ENCODE measurements at regions not wholly inside any gene's neighbourhood (a gene's known extent, or its start where the extent isn't known, plus 50 kb on each side); places are given as distances from the start of the nearest gene placed in this dataset.
"Not testable (repeated sequence)": the region's sequence is repeated elsewhere in the genome, so short reads cannot be mapped to it uniquely, and the experiment has no call there.

DNA sequence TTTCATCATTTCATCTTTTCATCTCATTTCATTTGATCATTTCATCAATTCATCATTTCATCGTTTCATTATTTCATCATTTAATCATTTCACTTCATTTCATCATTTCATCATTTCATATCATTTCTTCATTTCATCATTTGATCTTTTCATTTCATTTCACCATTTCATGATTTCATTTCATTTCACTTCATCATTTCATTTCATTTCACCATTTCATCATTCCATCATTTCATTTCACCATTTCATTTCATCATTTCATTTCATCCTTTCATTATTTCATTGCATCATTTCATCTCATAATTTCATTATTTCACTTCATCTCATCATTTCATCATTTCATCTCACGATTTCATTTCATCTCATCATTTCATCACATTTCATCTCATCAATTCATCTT is 127.8 kb downstream of the ANKRD30BL start:
- no peak for DNase-seq
- H3K27me3 ChIP-seq, result peaks cover 0 to 19% of the 10 kb centered on the region in 2 donors
- TF ChIP-seq, protein P1, sequence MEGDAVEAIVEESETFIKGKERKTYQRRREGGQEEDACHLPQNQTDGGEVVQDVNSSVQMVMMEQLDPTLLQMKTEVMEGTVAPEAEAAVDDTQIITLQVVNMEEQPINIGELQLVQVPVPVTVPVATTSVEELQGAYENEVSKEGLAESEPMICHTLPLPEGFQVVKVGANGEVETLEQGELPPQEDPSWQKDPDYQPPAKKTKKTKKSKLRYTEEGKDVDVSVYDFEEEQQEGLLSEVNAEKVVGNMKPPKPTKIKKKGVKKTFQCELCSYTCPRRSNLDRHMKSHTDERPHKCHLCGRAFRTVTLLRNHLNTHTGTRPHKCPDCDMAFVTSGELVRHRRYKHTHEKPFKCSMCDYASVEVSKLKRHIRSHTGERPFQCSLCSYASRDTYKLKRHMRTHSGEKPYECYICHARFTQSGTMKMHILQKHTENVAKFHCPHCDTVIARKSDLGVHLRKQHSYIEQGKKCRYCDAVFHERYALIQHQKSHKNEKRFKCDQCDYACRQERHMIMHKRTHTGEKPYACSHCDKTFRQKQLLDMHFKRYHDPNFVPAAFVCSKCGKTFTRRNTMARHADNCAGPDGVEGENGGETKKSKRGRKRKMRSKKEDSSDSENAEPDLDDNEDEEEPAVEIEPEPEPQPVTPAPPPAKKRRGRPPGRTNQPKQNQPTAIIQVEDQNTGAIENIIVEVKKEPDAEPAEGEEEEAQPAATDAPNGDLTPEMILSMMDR (IDR thresholded peaks at IDR 0.05), result no peak
- H3K9me3 ChIP-seq, result no peaks in the 10 kb centered on the region
- H3K36me3 ChIP-seq, result no peaks in the 10 kb centered on the region
- H3K4me3 ChIP-seq, result no peak overlapping the region
- H3K4me1 ChIP-seq, result peaks cover 0 to 14% (median 10%) of the 10 kb centered on the region in 4 donors
- H3K27ac ChIP-seq, result no peak overlapping the region
- intact Hi-C loops (cut with DNase I; ENCODE audit: low total_unique reads), result no loop called here

DNA sequence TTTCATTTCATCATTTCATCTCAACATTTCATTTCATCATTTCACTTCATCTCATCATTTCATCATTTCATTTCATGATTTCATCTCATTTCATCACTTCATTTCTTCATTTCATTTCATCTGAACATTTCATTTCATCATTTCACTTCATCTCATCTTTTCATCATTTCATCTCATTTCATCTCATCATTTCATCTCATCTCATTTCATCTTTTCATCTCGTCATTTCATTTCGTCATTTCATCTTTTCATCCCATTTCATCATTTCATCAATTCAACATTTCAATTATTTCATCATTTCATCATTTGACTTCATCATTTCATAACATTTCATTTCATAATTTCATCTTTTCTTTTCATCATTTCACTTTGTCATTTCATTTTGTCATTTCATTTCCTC is 128.4 kb downstream of the ANKRD30BL start:
- TF ChIP-seq, protein P1 (IDR thresholded peaks at IDR 0.05), result no peak
- Histone ChIP-seq H3K4me3 (no peak overlapping the region), H3K27ac (no peak overlapping the region), H3K27me3 (peaks cover 0 to 14% of the 10 kb centered on the region in 2 donors), H3K4me1 (peaks cover 0 to 10% (median 8%) of the 10 kb centered on the region in 4 donors), H3K36me3 (no peaks in the 10 kb centered on the region), H3K9me3 (no peaks in the 10 kb centered on the region)
- no peak for DNase-seq
- intact Hi-C loops (cut with DNase I; ENCODE audit: low total_unique reads), result no loop called here

DNA sequence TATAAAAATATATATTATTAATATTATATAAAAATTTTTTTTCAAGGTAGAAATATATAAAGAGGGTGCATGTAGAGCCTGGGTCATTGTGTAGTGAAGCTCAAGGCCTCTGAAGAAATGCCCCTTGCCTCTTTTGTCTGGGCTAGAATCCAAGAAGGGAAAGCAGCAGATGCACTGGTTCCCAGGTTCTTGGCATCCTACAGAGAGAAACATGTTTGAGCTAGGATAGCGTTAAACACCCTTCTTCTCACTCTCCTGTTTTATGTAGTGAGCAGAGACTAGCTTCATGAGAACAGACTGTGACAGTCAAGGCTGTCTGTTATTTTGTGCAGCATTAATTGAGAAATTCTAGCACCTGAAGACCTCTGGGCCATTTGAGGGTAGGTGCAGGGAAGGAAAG is 149.7 kb downstream of the ANKRD30BL start:
- H3K4me3 ChIP-seq; intact Hi-C loops (cut with DNase I; ENCODE audit: low total_unique reads); DNase-seq; H3K4me1 ChIP-seq; H3K27me3 ChIP-seq; H3K36me3 ChIP-seq; H3K27ac ChIP-seq; H3K9me3 ChIP-seq: not testable (repeated sequence)

DNA sequence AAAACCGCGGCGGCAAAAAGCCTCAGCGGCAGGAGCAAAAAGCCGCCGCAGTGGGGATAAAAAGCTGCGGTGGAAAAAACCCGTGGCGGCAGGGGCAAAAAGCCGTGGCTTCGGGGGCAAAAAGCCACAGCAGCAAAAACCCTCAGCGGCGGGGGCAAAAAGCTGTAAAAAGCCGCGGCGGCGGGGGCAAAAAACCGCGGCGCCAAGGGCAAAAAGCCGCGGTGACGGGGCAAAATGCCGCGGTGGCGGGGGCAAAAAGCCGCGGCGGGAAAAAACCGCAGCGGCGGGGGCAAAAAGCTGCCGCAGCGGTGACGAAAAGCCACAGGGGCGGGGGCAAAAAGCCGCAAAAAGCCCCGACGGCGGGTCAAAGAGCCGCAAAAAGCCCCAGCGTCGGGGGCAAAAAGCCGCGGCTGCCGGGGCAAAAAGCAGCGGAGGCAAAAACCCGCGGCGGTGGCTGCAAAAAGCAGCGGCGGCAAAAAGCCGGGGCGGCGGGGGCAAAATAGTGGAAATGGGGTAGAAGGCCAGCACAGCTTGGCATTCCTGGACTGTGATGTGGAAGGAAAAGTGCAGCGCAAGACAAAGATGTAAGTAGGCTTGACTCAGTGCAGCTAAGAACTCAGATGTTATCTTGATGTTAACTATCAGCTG is 151.8 kb downstream of the ANKRD30BL start:
- H3K27me3 ChIP-seq, result peaks cover 0 to 8% of the 10 kb centered on the region in 2 donors
- TF ChIP-seq, protein P1 (IDR thresholded peaks at IDR 0.05), result no peak
- H3K9me3 ChIP-seq, result no peaks in the 10 kb centered on the region
- peak overlapping the region; percentile 6 to 32 for H3K4me3 ChIP-seq
- H3K4me1 ChIP-seq, result peaks cover 0 to 8% (median 6%) of the 10 kb centered on the region in 4 donors
- H3K27ac ChIP-seq, result no peak overlapping the region
- intact Hi-C loops (cut with DNase I; ENCODE audit: low total_unique reads), result no loop called here
- no peaks in the 10 kb centered on the region for H3K36me3 ChIP-seq
- DNase-seq, result no peak

DNA sequence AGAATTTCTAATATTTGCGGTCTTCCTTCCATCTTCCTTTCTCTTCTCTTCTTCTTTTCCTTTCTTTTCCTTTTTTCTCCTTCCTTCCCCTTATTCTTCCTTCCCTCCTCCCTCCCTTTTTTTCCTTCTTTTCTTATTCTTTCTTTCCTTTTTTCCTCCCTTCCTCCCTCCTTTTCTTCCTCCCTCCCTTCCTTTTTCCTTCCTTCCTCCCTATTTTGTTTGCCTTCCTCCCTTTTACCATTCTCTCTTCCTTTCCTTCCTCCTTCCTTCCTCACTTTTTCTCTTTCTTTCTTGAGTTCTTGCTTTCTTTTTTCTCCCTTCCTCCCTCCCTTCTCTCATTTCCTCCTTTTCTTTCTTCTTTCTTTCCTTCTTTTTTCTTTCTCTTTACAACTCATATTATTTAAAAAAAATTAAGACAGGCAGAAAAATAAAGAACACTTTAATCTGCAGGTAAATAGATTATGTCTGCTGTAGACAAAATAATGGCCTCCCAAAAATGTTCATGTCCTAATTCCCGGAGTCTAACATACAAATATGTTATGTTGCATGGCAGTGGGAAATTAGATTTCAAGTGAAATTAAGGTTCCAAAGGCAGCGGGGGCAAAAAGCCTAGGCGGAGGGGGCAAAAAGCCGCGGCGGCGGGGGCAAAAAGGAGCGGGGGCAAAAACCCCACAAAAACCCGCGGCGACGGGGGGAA is 152.4 kb downstream of the ANKRD30BL start:
- H3K27me3 ChIP-seq, result peaks cover 0 to 8% of the 10 kb centered on the region in 2 donors
- H3K4me1 ChIP-seq, result peaks cover 0 to 8% (median 6%) of the 10 kb centered on the region in 4 donors
- H3K4me3 ChIP-seq, result peak overlapping the region; percentile 6 to 32
- no peaks in the 10 kb centered on the region for H3K9me3 ChIP-seq
- H3K27ac ChIP-seq, result no peak overlapping the region
- H3K36me3 ChIP-seq, result no peaks in the 10 kb centered on the region
- no peak for DNase-seq
- TF ChIP-seq, protein P1 (IDR thresholded peaks at IDR 0.05), result no peak
- intact Hi-C loops (cut with DNase I; ENCODE audit: low total_unique reads), result no loop called here

DNA sequence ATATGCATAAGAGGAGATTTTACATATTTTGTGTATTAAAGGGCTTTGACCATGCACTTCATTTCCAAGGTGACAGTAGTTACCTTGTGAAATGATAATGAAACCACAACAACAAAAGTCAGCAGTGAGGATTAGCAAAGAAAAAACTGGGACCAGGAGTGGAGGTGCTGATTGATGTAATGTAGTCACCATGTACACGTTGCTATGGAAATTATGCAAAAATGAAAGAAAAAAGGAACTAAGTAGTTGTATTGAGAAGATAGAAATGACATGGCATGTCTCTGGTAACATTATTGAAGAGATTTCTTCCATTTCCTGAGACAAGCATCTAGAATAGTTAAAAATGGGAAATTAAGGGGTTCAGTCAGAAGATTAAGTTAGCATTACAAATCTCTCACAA is 171.0 kb downstream of the ANKRD30BL start:
- H3K27me3 ChIP-seq; H3K4me1 ChIP-seq; H3K36me3 ChIP-seq; H3K27ac ChIP-seq; DNase-seq; H3K9me3 ChIP-seq; H3K4me3 ChIP-seq; intact Hi-C loops (cut with DNase I; ENCODE audit: low total_unique reads): not testable (repeated sequence)

DNA sequence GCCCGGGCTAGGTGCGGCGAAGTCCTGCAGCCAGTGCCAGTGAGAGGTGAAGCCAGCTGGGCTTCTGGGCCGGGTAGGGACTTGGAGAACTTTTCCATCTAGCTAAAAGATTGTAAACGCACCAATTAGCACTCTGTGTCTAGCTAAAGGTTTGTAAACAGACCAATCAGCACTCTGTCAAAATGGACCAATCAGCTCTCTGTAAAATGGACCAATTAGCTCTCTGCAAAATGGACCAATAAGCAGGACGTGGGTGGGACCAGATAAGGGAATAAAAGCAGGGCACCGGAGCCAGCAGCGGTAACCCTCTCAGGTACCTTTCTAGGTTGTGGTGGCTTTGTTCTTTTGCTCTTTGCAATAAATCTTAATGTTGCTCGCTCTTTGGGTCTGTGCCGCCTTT is 195.1 kb downstream of the ANKRD30BL start:
- H3K4me1 ChIP-seq; H3K36me3 ChIP-seq; DNase-seq; H3K4me3 ChIP-seq; intact Hi-C loops (cut with DNase I; ENCODE audit: low total_unique reads); H3K27me3 ChIP-seq; H3K9me3 ChIP-seq; H3K27ac ChIP-seq: not testable (repeated sequence)
